K562 (cell line): ENCODE measurements at regions not wholly inside any gene's neighbourhood (a gene's known extent, or its start where the extent isn't known, plus 50 kb on each side); places are given as distances from the start of the nearest gene placed in this dataset.

ENCODE experiments used
- ATAC-seq: fragments of 200-7000 bp; cut with Tn5 transposase; 3 replicates; pipeline ENCODE4 v1.9.1; 2020; ENCODE audit warnings: moderate library complexity
- BruUV-seq: library from RNA; stranded (reverse); fragments of 400-500 nt; replicated peaks from 2 replicates; lab custom pipeline; 2021; lab: Mats Ljungman, UMichigan
- CTCF ChIA-PET: fragments of 300-600 bp; formaldehyde crosslinking; extraction: SDS; loops from one replicate; lab custom pipeline; 2021; ENCODE audit warnings: low intra/inter-chr PET ratio; lab: Yijun Ruan, JAX
- POLR2A ChIA-PET: fragments of 300-600, 350-650 bp; sonication (Branson Sonifier 250); formaldehyde crosslinking; extraction: SDS; loops from one replicate; lab custom pipeline; 2021; ENCODE audit warnings: antibody characterized with exemption, inconsistent platforms; lab: Yijun Ruan, JAX
- DNase-seq, 4 experiments: peaks; one replicate each; pipeline versions ENCODE4 v3.0.0 to v3.0.0-alpha.2; 2011 to 2018; ENCODE audit warnings: low spot score in 3 of 4, mixed read lengths in 3 of 4; ENCODE audit errors: extremely low read depth in 1 of 4
- FAIRE-seq: peaks from 2 replicates; lab custom pipeline; 2011; peaks lifted over from hg19 to GRCh38; lab: Jason Lieb, UNC
- H2AFZ ChIP-seq: 2 replicates; pipeline ENCODE4 v1.6.0; 2011; ENCODE audit warnings: low read depth, low read length, control low read depth, inconsistent platforms
- H3K27ac ChIP-seq: fragments of 200-600 bp; 3 replicates; pipeline ENCODE4 v1.8.0; 2011; ENCODE audit warnings: low read depth, mild to moderate bottlenecking, control low read depth, inconsistent platforms, low read length, moderate library complexity, mixed read lengths; ENCODE audit errors: extremely low read depth
- H3K27me3 ChIP-seq, 2 experiments: fragments of 300-600 bp in 1 of 2; 2 replicates in 1 of 2; 3 replicates in 1 of 2; pipeline versions ENCODE4 v1.6.0 to v1.8.0; 2011; ENCODE audit warnings: inconsistent platforms in 2 of 2, low read length in 2 of 2, mild to moderate bottlenecking in 1 of 2, mixed read lengths in 1 of 2, moderate library complexity in 1 of 2; ENCODE audit not compliant: control insufficient read depth in 2 of 2, insufficient read depth in 2 of 2
- H3K36me3 ChIP-seq: fragments of 300-600 bp; 3 replicates; pipeline ENCODE4 v1.8.0; 2011; ENCODE audit warnings: mild to moderate bottlenecking, low read length, inconsistent platforms; ENCODE audit not compliant: control insufficient read depth, insufficient read depth
- H3K4me1 ChIP-seq, 2 experiments: fragments of 200-600 bp in 1 of 2; replicated peaks in 1 of 2; 2 replicates in 1 of 2; 3 replicates in 1 of 2; pipeline versions ENCODE4 v1.5.1 to v1.8.0; 2011; ENCODE audit warnings: inconsistent platforms in 2 of 2, low read length in 2 of 2, mild to moderate bottlenecking in 1 of 2, mixed read lengths in 1 of 2, moderate library complexity in 1 of 2; ENCODE audit not compliant: control insufficient read depth in 2 of 2, insufficient read depth in 2 of 2
- H3K4me2 ChIP-seq: 2 replicates; pipeline ENCODE4 v1.6.1; 2011; ENCODE audit warnings: low read length, control low read depth, inconsistent platforms, mixed read lengths; ENCODE audit not compliant: insufficient read depth
- H3K4me3 ChIP-seq: fragments of 200-600 bp; sonication (generic), shearing (Covaris generic); 2 replicates; pipeline ENCODE4 v1.5.1; 2016; ENCODE audit warnings: control low read depth, inconsistent platforms
- H3K79me2 ChIP-seq: fragments of 200-600 bp; 3 replicates; pipeline ENCODE4 v1.8.0; 2011; ENCODE audit warnings: low read length, inconsistent platforms; ENCODE audit not compliant: control insufficient read depth, insufficient read depth
- H3K9ac ChIP-seq, 2 experiments: 2 replicates each; pipeline versions ENCODE4 v1.6.0 to v1.6.1; 2011; ENCODE audit warnings: low read depth in 2 of 2, low read length in 2 of 2, control low read depth in 1 of 2, inconsistent platforms in 1 of 2, mild to moderate bottlenecking in 1 of 2, mixed read lengths in 1 of 2; ENCODE audit not compliant: insufficient read depth in 1 of 2
- H3K9me1 ChIP-seq: one replicate; pipeline ENCODE4 v1.6.0; 2011; ENCODE audit warnings: inconsistent platforms, mild to moderate bottlenecking, low read length, moderate library complexity; ENCODE audit not compliant: control insufficient read depth, insufficient read depth
- H3K9me3 ChIP-seq: replicated peaks from 2 replicates; pipeline ENCODE4 v1.5.1; 2011; ENCODE audit warnings: low read depth, low read length, inconsistent platforms; ENCODE audit not compliant: control insufficient read depth, insufficient read depth
- H4K20me1 ChIP-seq: replicated peaks from 2 replicates; pipeline ENCODE4 v1.6.1; 2011; ENCODE audit warnings: low read length, inconsistent platforms, mixed read lengths; ENCODE audit not compliant: control insufficient read depth, insufficient read depth
- E2F4 ChIP-seq: sonication (generic); formaldehyde crosslinking; IDR thresholded peaks from 2 replicates; pipeline ENCODE4 v1.8.0; 2022; ENCODE audit warnings: mild to moderate bottlenecking, low read depth, missing genetic modification reagents
- MBD2 ChIP-seq: sonication (generic); IDR thresholded peaks from 2 replicates; pipeline ENCODE4 v1.6.1; 2016; ENCODE audit warnings: low read depth, borderline replicate concordance
- RBM39 ChIP-seq: fragments of 200-400 bp; formaldehyde crosslinking; optimal IDR thresholded peaks from 2 replicates; pipeline ENCODE3; 2018; ENCODE audit warnings: low read depth, low read length
- ZNF324 ChIP-seq: fragments of 250-450 bp; sonication (Bioruptor Pico); IDR thresholded peaks from 2 replicates; pipeline ENCODE4 v1.4.0; 2020; ENCODE audit warnings: mild to moderate bottlenecking
- ZNF586 ChIP-seq: fragments of 450-650 bp; formaldehyde crosslinking; conservative IDR thresholded peaks from 2 replicates; pipeline ENCODE4 v1.4.0; 2020; ENCODE audit warnings: mild to moderate bottlenecking, moderate library complexity
- ZNF609 ChIP-seq: sonication (generic); formaldehyde crosslinking; IDR thresholded peaks from 2 replicates; pipeline ENCODE4 v1.8.1; 2023; ENCODE audit warnings: missing genetic modification reagents, mild to moderate bottlenecking, borderline replicate concordance
- WGBS: fragments of 100-300 bp; shearing (Covaris generic); methylation state at CpG from one replicate; pipeline ENCODE4 v1.1.6; 2016; ENCODE audit warnings: low coverage, mixed read lengths; ENCODE audit not compliant: insufficient coverage; ENCODE audit errors: missing lambda C conversion rate; 5-methylcytosine and 5-hydroxymethylcytosine counted together
- in situ Hi-C: fragments of 300-500 bp; cut with MboI; formaldehyde crosslinking; loops from 4 replicates; pipeline ENCODE4 v1.15.0; 2018; ENCODE audit warnings: inconsistent platforms, mixed read lengths
- intact Hi-C: fragments of 100-400 bp; cut with micrococcal nuclease; formaldehyde crosslinking; loops from 2 replicates; pipeline ENCODE4 v1.14.2; 2022

- Histone ChIP-seq H3K4me1 (no peaks in the 10 kb centered on the region), H3K4me3 (no peak overlapping the region), H2AFZ (no peak overlapping the region), H3K36me3 (no peaks in the 10 kb centered on the region), H3K27me3 (no peaks in the 10 kb centered on the region), H3K9me1 (no peaks in the 10 kb centered on the region), H4K20me1 (no peaks in the 10 kb centered on the region), H3K27ac (no peak overlapping the region), H3K4me2 (no peak overlapping the region), H3K9me3 (no peaks in the 10 kb centered on the region), H3K79me2 (no peaks in the 10 kb centered on the region), H3K9ac (no peak overlapping the region)
- FAIRE-seq, result no peak
- ChIA-PET POLR2A (interaction anchor here (0.6 kb wide), 1 partner anchor 46 kb away, joined by 3 read pairs; no protein-coding TSS in a partner anchor), CTCF (no interaction called here)
- TF ChIP-seq ZNF324 (CRISPR knock-in tag) (no peak), ZNF609 (CRISPR knock-in tag) (no peak), ZNF586 (CRISPR knock-in tag) (no peak), RBM39 (no peak), MBD2 (no peak), E2F4 (CRISPR knock-in tag) (no peak)
- no peak for ATAC-seq
- intact Hi-C loops, result no loop called here
- no peak for DNase-seq
- in situ Hi-C loops, result no loop called here
- BruUV-seq, result no TSS peak
- 0% methylated on average over 6 of the region's 6 CpGs for WGBS
These were observed 166.4 kb upstream of the ZNF618 start for GRCh38 chr9:113709721-113710120.
